PC-9 (cell line): ENCODE measurements at regions not wholly inside any gene's neighbourhood (a gene's known extent, or its start where the extent isn't known, plus 50 kb on each side); places are given as distances from the start of the nearest gene placed in this dataset.

Experiments used
- CTCF ChIP-seq: fragments of 200-600 bp; sonication (generic); conservative IDR thresholded peaks from 2 replicates; pipeline ENCODE4 v1.6.1; 2017; ENCODE audit warnings: mixed run types, antibody characterized with exemption, mild to moderate bottlenecking, moderate library complexity
- EZH2 ChIP-seq: fragments of 200-600 bp; sonication (generic); IDR thresholded peaks from 2 replicates; pipeline ENCODE4 v1.8.0; 2017; ENCODE audit warnings: antibody characterized with exemption, low read depth

DNA sequence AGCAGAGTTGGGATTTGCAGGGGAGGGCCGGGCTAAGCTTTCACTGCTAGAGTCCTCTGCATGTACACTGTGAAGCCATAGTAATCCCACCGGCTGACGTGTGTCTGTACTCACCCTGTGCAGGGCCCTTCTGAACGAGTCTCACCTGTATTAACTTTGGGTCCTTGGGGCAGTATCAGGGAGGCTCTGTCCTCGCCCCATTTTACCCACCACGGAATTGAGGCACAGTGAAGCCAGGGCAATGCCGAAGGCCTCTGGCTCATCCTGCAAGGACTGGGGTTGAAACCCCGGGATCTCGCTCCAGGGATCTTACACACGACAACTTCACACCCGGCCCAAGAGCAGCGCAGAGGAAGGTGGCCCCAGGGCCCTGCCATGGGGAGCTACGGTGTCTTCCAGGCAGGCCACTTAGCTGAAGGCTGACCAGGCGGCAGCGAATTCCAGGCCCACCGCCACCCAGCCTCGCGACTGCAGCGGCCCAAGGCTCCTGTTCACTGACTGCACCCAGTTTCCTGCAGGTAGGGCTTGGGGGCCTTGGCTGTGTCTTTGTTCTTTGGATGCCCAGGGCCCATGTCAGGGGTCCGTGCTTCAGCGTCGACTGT is 75.5 kb upstream of the ADRA2C start:
- TF ChIP-seq CTCF (no peak), EZH2 (no peak)
